GM21423 (cell line): ENCODE measurements at regions not wholly inside any gene's neighbourhood (a gene's known extent, or its start where the extent isn't known, plus 50 kb on each side); places are given as distances from the start of the nearest gene placed in this dataset.

Experiments
- ATAC-seq: cut with Tn5 transposase; IDR thresholded peaks from one replicate; pipeline ENCODE4 v1.9.1; 2021; ENCODE audit warnings: mild to moderate bottlenecking, moderate library complexity; ENCODE audit not compliant: unreplicated experiment

DNA sequence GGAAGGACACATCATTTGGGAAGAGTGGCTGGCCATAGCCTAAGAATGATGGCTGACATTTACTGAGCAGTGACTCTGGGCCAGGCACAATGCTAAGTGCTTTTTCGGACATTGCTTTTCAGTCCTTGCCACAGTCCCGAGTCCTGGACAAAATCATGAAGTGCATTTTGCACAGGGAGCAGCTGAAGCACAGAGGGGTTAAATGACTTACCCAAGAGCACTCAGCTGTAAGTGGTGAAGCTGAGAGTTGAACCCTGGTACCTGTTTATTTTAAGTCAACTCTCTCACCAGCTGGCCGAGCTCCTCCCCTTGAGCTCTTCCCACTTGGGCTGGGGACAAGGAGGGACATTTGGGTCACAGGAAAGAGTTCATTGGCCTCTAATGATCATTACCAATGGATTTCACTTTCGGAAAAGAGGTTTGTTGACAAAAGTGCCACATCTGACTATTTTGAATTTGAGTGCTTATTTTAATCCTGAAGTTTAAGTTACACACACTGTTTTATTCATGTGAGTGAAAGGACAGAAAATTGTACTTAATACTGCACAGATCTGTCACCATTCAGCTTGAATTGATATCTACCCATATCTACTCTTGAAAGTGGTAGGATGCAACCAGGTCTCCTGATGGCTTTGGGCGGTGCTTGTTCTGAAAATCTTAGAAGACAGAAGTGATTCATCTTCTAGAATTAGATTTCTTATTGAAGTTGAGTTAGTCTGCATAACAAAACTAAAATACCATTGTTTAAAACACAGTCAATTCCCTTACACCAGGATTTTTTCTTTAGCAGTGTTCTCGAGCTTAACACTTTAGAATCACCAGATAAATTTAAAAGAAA, 368.7 kb upstream of the PROK2 start:
- no peak for ATAC-seq

DNA sequence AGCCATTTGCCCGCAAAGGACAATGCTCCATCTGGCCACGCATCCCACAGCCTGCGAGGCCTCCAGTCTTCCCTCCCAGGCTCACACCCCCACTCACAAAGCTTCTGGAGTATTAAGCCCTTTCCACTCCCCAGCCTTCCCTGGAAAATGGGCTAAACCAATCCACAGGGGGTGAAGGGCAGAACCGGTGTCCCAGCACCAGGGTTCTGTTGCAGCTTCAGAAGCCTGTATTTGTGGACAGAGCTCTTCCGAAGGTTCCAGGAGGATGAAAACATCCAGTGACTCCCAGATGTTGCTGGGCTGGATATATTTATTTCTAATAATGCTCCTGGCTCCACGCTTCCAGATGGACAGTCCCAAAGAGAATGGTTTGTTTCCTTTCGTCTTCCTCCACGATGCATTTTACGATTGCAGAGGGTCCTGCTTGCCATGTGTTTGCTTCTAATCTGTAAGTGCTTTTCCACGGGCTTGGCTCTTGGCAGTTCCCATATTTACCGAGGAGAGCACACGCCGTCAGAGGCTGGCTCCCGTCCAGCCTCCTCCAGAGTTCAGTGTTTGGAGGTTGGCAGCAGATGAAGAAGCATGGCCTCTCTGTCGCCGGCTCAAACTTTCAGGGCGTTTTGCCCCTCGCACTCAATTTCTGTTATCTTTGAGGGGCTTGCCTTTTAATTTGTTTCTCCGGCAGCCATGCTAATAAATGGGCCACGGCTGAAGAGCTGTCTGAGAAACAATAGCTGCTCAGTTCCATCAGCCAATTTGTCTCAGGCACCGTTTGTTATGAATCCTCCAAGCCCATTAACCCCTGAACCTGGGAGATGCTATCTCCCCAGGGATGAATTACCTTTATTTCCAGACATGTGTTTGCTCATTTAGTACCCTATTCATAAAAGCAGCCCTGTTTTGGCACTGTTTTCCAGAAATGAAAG, 367.9 kb upstream of the PROK2 start:
- ATAC-seq: no peak

DNA sequence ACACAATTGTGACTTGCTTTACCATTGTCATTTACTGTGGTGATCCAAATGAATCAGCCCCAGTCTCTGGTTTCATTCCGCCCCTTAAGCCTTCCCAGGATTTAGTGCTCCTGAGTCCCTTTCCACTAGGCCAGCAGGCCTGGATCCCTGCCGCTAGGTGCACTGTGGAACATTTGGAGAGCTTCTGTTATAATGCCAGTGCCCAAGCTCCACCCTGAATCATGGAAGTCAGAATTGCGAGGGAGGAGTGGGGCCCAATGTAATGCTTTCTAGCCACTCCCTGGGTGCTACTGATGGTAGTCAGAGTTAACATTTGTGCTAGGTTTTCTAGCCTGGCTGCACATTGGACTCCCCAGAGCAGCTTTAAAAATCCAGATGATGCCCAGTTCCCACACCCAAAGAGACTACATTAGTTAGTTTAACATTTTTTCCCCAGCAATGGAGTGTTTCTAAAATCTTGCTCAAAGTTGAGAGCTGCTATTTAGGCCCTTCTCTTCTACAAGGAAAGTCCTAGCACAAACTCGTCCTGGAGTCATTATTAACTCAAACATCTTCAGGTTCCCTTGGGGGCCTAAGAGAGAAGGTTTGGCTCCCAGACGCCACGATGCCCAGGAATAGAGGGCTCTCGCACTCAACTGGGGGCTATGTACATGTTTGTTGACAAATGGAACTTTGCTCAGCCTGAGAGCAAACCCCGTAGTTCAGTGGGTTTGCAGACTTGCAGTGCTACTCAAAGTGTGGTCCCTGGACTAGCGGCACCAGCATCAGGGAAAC, 366.7 kb upstream of the PROK2 start:
- ATAC-seq: no peak

DNA sequence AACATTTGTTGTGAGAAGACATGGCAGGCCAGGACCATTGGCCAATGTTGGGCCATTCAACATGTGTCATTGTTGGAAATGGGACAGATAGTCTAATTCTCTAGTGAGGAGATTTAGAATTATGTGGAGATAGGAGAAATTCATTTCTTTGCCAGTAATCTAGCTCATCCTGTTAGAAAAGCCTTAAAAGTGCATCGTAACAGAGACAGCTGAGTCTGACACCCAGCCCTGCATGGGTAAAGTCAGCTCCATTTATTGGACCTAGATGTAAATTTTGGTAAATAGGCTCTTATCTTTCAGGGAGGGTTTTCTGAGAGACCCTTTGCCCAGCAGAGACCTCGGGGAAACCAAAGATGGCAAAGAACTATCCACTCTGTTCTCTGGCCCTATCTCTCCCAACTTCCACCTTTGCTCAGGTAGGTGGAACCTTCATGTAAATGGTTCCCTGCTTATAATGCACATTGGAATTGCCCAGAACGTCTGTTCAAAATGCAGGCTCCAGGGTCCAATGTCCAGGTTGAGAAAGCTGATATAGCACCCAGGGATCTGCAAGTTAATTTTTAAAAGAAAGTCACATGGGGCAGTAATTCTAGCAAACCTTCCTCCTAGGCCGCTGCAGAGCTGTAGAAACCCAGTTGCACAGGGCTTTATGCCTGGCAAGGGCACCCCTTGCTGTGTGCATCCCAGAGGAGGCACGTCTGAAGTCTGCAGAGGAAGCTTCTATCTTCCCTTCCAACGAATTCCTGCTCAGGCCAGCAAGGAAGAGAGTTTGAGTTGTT, 365.9 kb upstream of the PROK2 start:
- ATAC-seq: no peak

DNA sequence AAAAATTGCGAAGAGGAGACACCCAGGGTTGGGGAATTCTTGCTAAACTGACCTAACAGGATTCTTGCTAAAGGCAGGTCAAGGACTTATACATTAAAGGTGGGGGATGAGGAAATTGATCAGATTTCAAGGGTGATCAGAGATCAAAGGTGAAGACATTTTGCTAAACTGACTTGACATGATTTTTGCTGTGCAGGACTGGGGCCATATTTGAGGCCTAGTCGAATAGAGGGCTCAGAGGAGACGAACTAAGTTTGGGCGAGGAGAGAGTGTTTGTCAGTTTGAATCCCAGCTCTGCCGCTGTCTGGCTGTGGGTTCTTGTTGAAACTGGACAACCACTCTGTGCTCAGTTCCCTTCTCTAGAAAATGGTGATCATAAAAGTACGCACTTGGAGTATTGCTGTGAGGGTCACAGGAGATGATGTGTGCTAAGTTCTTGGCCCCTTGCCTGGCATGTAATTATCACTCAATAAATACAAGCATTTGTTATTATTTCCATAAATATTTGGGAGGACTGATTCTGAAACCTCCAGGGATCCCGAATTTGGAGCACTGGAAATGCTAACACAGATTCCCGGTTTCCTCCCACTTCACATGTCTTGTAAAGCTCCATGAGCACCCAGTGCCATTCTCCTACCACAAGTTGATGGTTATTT, 364.8 kb upstream of the PROK2 start:
- no peak for ATAC-seq

- no peak for ATAC-seq
Observed at GRCh38 chr3:72147600-72147999, 362.7 kb upstream of the PROK2 start.

DNA sequence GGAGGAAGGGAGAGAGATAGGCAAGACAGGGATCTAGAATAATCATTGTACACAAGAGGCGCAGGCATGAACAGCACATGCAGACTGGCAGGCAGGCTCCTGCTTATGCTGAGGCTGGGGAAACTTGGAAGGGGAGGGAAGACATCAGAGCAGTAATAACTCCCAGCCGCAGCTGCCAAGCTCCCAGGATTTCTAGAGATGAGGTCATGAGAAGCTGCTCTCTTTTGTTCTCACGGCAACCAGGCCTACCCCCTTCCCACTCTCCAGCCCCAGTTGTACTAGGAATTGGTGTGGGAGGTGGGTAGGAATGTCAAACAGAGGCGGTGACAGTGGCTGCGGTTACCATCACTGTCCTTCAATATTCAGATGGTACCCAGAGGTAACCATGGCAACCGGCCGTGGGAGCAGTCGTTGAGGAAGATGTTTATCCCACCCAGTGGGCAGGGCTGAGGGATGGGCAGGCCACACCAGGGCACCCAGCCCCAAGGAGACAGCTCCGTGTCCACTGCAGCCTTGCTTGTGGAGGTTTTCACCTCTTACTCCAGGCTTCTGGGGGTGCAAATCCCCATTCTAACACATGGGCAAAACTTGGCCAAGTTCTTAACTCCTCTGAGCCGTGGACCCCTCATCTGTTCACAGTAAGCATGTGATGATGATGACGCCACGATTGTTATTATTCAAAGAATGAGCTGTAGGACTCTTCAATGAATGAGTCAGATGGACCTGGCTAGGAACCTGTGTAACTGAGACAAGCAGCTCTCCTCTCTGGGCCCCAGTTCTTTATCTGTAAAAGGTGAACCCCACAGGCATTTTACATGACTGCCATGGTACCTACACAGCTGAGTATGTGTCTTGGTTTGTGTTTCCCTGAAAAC, 360.8 kb upstream of the PROK2 start:
- ATAC-seq: no peak

GRCh38 chr3:72144773-72145505, 360.0 kb upstream of the PROK2 start:
- no peak for ATAC-seq

DNA sequence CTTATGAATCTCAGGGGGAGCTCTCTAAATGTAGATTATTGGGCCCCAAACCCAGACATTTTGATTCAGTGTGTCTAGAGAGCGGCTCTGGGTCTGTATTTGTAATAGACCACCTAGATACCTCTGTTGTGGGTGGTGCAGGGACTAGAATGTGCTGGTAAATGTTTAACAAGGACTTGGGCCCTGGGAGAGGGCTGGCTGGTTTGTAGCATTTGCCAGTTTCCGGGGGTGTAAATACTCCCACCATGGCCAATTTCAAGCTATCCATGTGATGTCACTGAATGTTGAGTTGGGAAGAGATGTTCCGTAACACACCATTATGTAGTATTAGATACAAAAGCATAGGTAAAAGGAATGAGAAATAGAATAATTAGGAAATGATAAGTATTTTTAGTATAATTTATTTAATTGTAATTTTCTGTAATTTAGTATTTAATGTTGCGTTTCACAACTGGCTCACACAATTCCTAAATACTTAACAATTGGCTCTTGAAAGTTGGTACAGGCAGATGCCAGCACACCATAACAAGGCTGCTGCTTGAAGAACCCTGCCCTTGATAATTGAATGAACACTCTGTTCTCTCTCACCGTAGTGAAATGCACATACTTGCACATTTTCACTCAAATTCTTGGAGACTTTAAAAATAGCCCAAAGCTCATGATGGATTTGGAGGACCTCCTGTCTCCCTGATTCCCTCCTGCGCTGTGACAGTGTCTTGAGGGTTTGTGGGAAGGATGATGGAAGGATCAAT, 359.2 kb upstream of the PROK2 start:
- no peak for ATAC-seq

DNA sequence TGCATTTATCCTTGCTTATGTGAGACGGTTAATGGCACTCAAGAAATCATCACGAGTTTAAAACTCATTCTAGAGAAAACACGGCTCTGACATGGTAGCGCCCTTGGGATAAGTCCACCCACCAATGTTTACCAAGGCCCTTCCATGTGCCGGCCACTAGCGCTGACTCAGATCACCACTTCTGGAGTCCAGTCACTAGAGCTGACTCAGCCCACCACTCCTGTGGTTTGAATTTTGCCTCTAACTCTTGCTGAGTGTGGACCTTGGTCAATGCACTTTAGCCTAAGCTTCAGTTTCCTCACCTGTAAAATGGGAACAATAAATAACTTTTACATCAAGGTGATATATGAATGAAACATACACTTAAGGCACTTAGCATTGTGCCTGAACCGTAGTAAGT, 358.4 kb upstream of the PROK2 start:
- ATAC-seq: no peak

- ATAC-seq: no peak
Observed at GRCh38 chr3:72142028-72142427, 357.1 kb upstream of the PROK2 start.

GRCh38 chr3:72141264-72141663, 356.3 kb upstream of the PROK2 start:
- ATAC-seq: no peak

DNA sequence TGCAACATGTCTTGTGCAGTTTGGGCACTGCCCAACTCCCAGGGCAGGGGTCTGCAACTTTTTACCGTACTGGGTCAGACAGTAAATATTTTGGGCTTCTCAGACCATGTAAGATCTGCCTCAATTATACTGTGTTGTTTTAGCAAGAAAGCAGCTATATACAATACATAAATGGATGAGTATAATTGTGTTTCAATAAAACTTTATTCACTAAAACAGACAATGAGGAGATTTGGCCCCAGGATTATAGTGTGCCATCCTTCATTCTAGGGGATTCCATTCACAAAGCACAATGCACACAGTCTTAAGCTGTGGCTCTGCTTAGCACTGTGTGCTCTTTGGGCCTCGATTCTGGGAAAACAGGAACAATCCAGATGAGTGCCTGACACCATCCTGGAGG, 354.4 kb upstream of the PROK2 start:
- ATAC-seq: no peak

DNA sequence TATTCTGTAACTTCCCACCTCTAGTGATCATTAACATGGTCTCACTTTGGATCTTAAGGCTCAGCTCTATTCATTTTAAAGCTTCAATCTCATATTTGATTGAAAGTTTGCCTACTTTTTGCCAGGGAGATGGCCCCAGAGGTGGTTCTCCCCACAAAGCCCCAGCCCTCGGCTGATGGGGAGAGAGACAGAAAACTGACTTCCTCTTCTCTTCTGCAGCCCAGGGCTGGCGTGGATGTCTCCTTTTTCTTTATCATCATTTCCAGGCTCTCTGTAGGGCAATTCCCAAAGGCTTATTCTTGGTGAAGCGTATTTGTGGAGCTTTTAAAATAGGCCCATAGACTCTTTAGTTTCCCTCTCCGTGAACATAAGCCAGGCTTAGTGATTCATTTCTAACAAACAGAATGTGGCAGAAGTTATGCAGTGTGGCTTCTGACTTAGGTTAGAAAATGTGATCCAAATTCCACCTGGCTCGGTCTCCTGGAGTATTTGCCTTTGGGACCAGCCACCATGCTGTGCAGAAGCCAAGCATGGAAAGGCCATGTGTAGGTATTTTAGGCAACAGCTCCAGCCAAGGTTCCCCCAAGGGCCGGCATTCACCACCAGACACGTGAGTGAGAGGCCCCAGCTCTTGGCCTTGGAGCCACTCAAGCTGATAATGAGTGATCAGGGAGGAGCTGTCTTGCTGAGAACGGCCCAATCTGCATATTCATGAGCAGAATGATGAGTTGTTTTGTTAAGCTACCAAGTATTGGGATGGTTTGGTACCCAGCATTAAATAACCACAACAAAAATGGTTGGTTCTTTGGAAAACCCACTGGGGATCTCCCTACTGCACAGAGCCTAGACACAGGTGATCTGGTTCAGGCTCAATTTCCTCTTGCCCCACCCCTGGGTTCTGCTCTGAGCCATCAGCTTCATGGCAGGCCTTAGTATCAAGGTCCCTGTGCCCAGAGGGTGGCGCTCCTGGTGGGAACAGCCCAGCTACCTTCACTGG, 353.2 kb upstream of the PROK2 start:
- ATAC-seq: no peak

- no peak for ATAC-seq
Observed at GRCh38 chr3:72135636-72136035, 350.7 kb upstream of the PROK2 start.

- ATAC-seq: peak; percentile 46
Observed at GRCh38 chr3:72134989-72135451, 350.1 kb upstream of the PROK2 start.
